ENCODE measurements at regions not wholly inside any gene's neighbourhood (a gene's known extent, or its start where the extent isn't known, plus 50 kb on each side); places are given as distances from the start of the nearest gene placed in this dataset.

DNA sequence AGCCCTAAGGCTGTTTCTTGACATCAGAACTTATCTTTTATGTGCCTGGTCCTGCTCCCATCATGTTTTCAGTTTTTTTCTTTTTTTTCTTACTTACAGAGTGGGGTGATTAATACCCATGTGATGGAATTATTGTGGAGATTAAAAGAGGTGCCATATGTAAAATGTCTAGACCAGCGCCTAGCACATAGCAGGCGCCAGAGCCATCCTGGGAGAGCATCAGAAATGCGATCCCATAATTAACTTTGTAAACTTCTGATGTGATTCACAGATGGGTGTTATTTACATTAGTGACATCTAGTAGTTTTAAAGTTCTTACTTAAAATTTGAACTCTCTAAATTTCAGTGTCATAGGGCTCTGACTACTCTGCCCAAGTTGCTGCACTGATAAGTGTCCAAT, 66.2 kb upstream of the PGRMC2 start:
- Histone ChIP-seq H3K4me3 (no peak overlapping the region), H3K9me3 (no peaks in the 10 kb centered on the region), H3K36me3 (no peaks in the 10 kb centered on the region), H3K27me3 (no peaks in the 10 kb centered on the region), H3K4me1 (peaks cover 3 to 19% (median 7%) of the 10 kb centered on the region in 3 donors), H3K27ac (no peak overlapping the region)
- DNase-seq: no peak
- 95% methylated on average over 3 of the region's 3 CpGs for WGBS, 2 donors
- TF ChIP-seq POLR2A (IDR thresholded peaks at IDR 0.05): no peak
- TF ChIP-seq, protein P1, sequence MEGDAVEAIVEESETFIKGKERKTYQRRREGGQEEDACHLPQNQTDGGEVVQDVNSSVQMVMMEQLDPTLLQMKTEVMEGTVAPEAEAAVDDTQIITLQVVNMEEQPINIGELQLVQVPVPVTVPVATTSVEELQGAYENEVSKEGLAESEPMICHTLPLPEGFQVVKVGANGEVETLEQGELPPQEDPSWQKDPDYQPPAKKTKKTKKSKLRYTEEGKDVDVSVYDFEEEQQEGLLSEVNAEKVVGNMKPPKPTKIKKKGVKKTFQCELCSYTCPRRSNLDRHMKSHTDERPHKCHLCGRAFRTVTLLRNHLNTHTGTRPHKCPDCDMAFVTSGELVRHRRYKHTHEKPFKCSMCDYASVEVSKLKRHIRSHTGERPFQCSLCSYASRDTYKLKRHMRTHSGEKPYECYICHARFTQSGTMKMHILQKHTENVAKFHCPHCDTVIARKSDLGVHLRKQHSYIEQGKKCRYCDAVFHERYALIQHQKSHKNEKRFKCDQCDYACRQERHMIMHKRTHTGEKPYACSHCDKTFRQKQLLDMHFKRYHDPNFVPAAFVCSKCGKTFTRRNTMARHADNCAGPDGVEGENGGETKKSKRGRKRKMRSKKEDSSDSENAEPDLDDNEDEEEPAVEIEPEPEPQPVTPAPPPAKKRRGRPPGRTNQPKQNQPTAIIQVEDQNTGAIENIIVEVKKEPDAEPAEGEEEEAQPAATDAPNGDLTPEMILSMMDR (IDR thresholded peaks at IDR 0.05): no peak
- intact Hi-C loops (cut with DNase I): no loop called here

DNA sequence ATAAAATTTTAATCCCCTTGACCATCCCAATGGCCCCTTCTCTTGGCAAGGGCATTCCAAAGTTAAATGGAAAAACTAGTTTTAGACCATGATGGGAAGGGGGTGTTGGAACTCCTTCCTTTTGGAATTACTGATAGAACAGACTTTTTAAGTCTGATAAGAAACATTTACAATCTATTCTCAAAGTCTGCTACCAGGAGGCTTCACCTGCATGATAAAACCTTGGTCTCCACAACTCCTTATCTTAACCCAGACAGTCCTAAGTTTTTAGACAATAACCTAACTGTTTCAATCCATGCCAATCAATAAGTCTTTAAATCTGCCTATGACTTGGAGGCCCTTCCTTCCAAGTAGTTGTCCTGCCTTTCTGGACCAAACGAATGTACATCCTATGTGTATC, 63.9 kb upstream of the PGRMC2 start:
- Histone ChIP-seq H3K27me3 (no peaks in the 10 kb centered on the region), H3K9me3 (no peaks in the 10 kb centered on the region), H3K36me3 (no peaks in the 10 kb centered on the region), H3K27ac (no peak overlapping the region), H3K4me3 (no peak overlapping the region), H3K4me1 (peaks cover 0 to 21% (median 8%) of the 10 kb centered on the region in 3 donors)
- 71 to 75% methylated on average over 1 of the region's 1 CpG for WGBS, 2 donors
- TF ChIP-seq, protein P1 (IDR thresholded peaks at IDR 0.05): no peak
- TF ChIP-seq POLR2A (IDR thresholded peaks at IDR 0.05): no peak
- no peak for DNase-seq
- intact Hi-C loops (cut with DNase I): no loop called here

DNA sequence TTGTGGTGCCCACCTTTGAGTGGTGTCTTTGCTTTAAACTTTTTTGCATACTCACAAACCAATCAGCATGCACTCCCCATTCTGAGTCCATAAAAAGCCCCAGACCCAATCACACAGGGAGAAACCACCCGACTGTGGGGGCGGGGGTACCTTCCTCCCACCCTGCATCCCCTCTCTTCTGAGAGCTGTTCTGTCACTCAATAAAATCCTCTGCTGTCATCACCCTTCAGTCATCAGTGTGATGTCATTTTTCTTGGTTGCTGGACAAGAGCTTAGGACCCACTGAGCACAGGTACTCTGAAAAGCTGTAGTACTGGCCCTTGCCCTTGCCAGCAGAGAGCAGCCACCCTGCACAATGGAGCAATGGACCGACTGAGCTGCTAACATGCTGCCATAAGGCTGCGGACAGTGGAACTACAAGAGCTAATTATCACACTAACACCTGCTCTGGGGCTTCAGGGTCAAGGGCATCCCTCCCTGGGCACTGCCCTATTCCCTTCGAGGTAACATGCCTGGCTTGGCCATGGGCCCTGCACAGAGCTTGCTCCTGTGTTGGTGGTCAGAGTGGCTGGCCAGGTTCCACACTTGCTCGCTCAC, 62.9 kb upstream of the PGRMC2 start:
- DNase-seq: no peak
- TF ChIP-seq POLR2A (IDR thresholded peaks at IDR 0.05): no peak
- TF ChIP-seq, protein P1 (IDR thresholded peaks at IDR 0.05): no peak
- no peak overlapping the region for H3K4me3 ChIP-seq
- H3K9me3 ChIP-seq: no peaks in the 10 kb centered on the region
- peaks cover 0 to 21% (median 8%) of the 10 kb centered on the region in 3 donors for H3K4me1 ChIP-seq
- no peaks in the 10 kb centered on the region for H3K27me3 ChIP-seq
- H3K27ac ChIP-seq: no peak overlapping the region
- no peaks in the 10 kb centered on the region for H3K36me3 ChIP-seq
- intact Hi-C loops (cut with DNase I): no loop called here
- WGBS, 2 donors: 92 to 94% methylated on average over 2 to 5 of the region's 6 CpGs

DNA sequence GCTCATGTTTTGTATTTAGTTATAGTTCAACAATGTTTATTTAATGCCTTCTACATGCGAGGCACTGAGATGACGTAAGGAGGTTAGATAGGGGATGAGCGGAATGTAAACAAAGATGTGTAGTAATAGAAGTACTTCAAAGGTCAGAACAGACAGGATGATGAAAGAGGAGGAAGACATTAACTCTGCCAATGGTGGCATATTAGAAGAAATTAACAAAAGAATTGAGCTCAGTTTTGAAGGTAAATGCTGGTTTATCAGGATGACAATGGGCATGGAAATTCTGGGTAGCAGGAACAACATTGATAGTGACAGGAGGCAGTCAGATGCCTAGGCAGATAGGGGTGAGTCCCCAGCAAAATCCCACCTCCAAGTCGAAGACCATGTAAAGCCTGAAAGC, 62.3 kb upstream of the PGRMC2 start:
- intact Hi-C loops (cut with DNase I): no loop called here
- Histone ChIP-seq H3K27ac (no peak overlapping the region), H3K4me3 (no peak overlapping the region), H3K4me1 (peaks cover 0 to 15% (median 8%) of the 10 kb centered on the region in 3 donors), H3K9me3 (no peaks in the 10 kb centered on the region), H3K27me3 (no peaks in the 10 kb centered on the region), H3K36me3 (no peaks in the 10 kb centered on the region)
- DNase-seq: no peak
- TF ChIP-seq POLR2A (IDR thresholded peaks at IDR 0.05): no peak
- TF ChIP-seq, protein P1 (IDR thresholded peaks at IDR 0.05): no peak
- WGBS, 2 donors: 69 to 72% methylated on average over 4 of the region's 4 CpGs

DNA sequence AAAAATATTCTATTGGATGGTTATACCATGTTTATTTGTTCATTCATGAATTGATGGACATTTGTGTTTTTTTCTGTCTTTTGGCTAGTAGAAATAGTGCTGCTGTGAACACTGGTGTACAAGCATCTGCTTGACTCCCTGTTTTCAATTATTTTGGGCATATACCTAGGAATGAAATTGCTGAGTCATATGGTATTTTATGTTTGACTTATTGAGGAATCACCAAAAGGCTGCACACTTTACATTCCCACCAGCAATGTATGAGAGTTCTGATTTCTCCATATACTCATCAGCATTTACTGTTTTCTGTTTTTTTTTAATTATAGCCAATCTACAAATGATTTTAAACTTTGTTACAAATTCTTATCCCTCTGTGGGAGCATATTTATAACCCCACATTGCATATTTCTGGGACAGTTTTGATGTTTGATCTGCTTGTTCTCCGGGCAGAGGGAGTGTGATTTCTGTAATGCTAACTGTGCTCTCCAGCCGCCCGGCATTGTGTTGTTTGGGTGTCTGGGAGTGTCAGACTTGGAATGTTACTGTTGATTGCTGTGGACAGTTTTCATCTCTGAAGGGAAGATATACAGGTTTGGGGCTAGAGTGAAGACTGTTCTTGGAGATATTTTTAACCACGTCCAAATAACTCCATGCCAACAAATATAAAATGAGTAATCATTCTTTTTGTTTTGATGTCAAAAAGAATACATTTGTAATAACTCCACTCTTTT, 60.5 kb upstream of the PGRMC2 start:
- H3K27ac ChIP-seq: no peak overlapping the region
- no peaks in the 10 kb centered on the region for H3K27me3 ChIP-seq
- 48 to 53% methylated on average over 4 of the region's 4 CpGs for WGBS, 2 donors
- H3K36me3 ChIP-seq: no peaks in the 10 kb centered on the region
- H3K9me3 ChIP-seq: no peaks in the 10 kb centered on the region
- H3K4me1 ChIP-seq: peaks cover 0 to 15% (median 8%) of the 10 kb centered on the region in 3 donors
- TF ChIP-seq, protein P1 (IDR thresholded peaks at IDR 0.05): no peak
- no peak for TF ChIP-seq POLR2A (IDR thresholded peaks at IDR 0.05)
- intact Hi-C loops (cut with DNase I): no loop called here
- DNase-seq: no peak
- H3K4me3 ChIP-seq: no peak overlapping the region

Measured in esophagus squamous epithelium (tissue), 5 donors.